Lung (tissue), 11 donors: ENCODE measurements at regions not wholly inside any gene's neighbourhood (a gene's known extent, or its start where the extent isn't known, plus 50 kb on each side); places are given as distances from the start of the nearest gene placed in this dataset.

ENCODE experiments used
- ATAC-seq: fragments of 200-7000 bp; cut with Tn5 transposase; one replicate; pipeline ENCODE4 v1.9.1; 2020; ENCODE audit warnings: moderate number of reproducible peaks; ENCODE audit not compliant: insufficient read depth, low FRiP score
- DNase-seq, 3 donors: peaks; one replicate each; pipeline ENCODE4 v3.0.0-alpha.2; 2013 to 2017
- H3K27ac ChIP-seq, 2 donors: one replicate each; pipeline ENCODE4 v1.5.1; 2013; ENCODE audit warnings: mild to moderate bottlenecking in 2 of 2, moderate library complexity in 2 of 2, control low read depth in 1 of 2, inconsistent platforms in 1 of 2, low read depth in 1 of 2, low read length in 1 of 2
- H3K27me3 ChIP-seq, 3 donors: one replicate each; pipeline ENCODE4 v1.5.1; 2013; ENCODE audit warnings: low read length in 2 of 3; ENCODE audit not compliant: control insufficient read depth in 3 of 3, insufficient read depth in 3 of 3
- H3K36me3 ChIP-seq, 4 donors: one replicate each; pipeline ENCODE4 v1.5.1; 2013; ENCODE audit warnings: low read length in 4 of 4, mild to moderate bottlenecking in 1 of 4, moderate library complexity in 1 of 4; ENCODE audit not compliant: control insufficient read depth in 4 of 4, insufficient read depth in 4 of 4
- H3K4me1 ChIP-seq, 5 donors: one replicate each; pipeline ENCODE4 v1.5.1; 2013; ENCODE audit warnings: low read length in 5 of 5, mild to moderate bottlenecking in 2 of 5, moderate library complexity in 1 of 5; ENCODE audit not compliant: control insufficient read depth in 5 of 5, insufficient read depth in 5 of 5
- H3K4me3 ChIP-seq: one replicate; pipeline ENCODE4 v1.5.1; 2013; ENCODE audit warnings: mild to moderate bottlenecking, control low read depth, moderate library complexity
- H3K9ac ChIP-seq, 2 donors: one replicate each; pipeline ENCODE4 v1.5.1; 2013; ENCODE audit warnings: low read length in 2 of 2, control low read depth in 1 of 2; ENCODE audit not compliant: insufficient read depth in 1 of 2
- H3K9me3 ChIP-seq, 4 donors: one replicate each; pipeline ENCODE4 v1.5.1; 2013; ENCODE audit warnings: low read length in 3 of 4, mild to moderate bottlenecking in 1 of 4, moderate library complexity in 1 of 4; ENCODE audit not compliant: control insufficient read depth in 4 of 4, insufficient read depth in 3 of 4
- WGBS, 2 donors: extraction: QIAGEN DNeasy Blood & Tissue Kit; methylation state at CpG; one replicate each; pipeline ENCODE4 v1.1.7; 2013; 5-methylcytosine and 5-hydroxymethylcytosine counted together
- TF ChIP-seq, protein P1 (sequence below): IDR thresholded peaks from 2 replicates; pipeline ENCODE4 v1.5.1; 2012; ENCODE audit warnings: mild to moderate bottlenecking; ENCODE audit errors: control extremely low read depth, extremely low read depth
- donor health status: control.
- donor health status: control.
- donor health status: Bipolar disorder and iron deficiency.
- donor health status: healthy.
- donor health status: DM: yes; HTN: yes; CAD: no.

DNA sequence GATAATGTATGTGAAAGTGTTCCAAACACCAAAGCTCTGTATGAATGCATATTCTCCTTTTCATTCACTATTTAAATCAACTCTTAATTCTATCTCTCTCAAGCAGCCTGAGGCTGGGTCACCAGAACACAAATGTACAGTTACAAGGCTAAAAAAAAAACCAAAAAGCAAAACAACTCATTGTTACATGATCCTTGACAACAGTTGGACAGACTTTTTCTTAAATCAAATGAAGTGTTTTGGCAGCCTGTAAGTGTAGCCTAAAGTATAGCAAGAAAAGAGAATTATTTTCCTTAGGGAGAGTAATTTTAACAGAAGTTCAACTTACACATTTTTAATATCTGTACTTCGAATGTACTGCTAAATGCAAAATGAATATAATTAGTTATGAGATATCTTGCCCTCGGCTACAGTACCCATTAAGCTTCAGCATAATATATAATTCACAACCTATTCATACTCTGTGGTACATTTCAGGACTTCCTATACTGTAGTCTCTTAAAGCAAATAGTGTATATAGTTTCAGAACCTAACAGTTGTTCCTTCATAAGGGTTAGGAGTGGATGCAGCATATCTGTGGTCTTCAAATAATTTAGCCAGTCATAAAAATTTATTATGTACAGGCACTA is 214.0 kb upstream of the BTG1 start:
- 91 to 96% methylated on average over 2 of the region's 2 CpGs for WGBS, 2 donors
- H3K4me3 ChIP-seq: no peak overlapping the region

DNA sequence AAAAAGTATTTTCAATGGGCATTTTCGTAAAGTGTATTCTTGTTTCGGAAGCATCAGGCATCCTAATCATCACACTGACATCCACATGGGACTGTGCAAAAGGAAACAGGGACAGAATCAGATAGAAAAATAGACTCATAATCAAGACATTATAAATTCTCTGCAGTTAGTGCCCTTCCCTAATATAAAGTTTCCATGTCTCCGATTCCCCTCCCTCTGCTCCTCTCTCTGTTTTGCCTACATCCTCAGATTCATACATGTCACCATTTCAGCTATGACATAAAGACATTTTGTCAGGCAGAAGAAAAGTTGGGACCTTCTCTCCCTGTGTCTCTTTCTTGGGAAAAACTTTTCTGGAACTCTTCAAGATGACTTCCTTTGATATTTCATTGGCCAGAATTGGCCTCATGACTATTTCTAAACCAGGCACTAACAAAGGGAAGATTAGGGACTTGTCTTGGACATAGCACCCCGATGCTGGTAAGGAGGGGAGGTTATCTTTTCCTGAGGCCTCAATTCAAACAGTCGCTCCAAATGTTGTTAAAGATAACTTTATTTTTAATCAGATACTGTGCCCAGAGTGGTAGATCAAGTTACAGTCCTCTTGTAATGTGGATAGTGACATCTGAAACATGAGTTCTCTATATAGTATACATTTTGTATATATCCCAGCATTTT is 212.1 kb upstream of the BTG1 start:
- H3K36me3 ChIP-seq: no peaks in the 10 kb centered on the region
- H3K4me3 ChIP-seq: no peak overlapping the region
- no peak overlapping the region for H3K27ac ChIP-seq
- no peak overlapping the region for H3K9ac ChIP-seq
- DNase-seq (no peak), ATAC-seq (no peak)
- H3K9me3 ChIP-seq: no peaks in the 10 kb centered on the region
- WGBS, 2 donors: 91 to 92% methylated on average over 5 of the region's 5 CpGs
- TF ChIP-seq, protein P1, sequence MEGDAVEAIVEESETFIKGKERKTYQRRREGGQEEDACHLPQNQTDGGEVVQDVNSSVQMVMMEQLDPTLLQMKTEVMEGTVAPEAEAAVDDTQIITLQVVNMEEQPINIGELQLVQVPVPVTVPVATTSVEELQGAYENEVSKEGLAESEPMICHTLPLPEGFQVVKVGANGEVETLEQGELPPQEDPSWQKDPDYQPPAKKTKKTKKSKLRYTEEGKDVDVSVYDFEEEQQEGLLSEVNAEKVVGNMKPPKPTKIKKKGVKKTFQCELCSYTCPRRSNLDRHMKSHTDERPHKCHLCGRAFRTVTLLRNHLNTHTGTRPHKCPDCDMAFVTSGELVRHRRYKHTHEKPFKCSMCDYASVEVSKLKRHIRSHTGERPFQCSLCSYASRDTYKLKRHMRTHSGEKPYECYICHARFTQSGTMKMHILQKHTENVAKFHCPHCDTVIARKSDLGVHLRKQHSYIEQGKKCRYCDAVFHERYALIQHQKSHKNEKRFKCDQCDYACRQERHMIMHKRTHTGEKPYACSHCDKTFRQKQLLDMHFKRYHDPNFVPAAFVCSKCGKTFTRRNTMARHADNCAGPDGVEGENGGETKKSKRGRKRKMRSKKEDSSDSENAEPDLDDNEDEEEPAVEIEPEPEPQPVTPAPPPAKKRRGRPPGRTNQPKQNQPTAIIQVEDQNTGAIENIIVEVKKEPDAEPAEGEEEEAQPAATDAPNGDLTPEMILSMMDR: no peak
- H3K27me3 ChIP-seq: no peaks in the 10 kb centered on the region
- H3K4me1 ChIP-seq: peaks cover 0 to 22% (median 2%) of the 10 kb centered on the region in 5 donors

More for the DNA sequence above, 214.0 kb upstream of the BTG1 start:
- ATAC-seq: no peak
- TF ChIP-seq, protein P1: no peak
- no peaks in the 10 kb centered on the region for H3K9me3 ChIP-seq
- peaks cover 1 to 35% (median 8%) of the 10 kb centered on the region in 5 donors for H3K4me1 ChIP-seq
- H3K9ac ChIP-seq: no peak overlapping the region
- peak in 2 of 3 donors; percentile 81 to 90 for DNase-seq
- H3K36me3 ChIP-seq: no peaks in the 10 kb centered on the region
- no peak overlapping the region for H3K27ac ChIP-seq
- H3K27me3 ChIP-seq: no peaks in the 10 kb centered on the region

DNA sequence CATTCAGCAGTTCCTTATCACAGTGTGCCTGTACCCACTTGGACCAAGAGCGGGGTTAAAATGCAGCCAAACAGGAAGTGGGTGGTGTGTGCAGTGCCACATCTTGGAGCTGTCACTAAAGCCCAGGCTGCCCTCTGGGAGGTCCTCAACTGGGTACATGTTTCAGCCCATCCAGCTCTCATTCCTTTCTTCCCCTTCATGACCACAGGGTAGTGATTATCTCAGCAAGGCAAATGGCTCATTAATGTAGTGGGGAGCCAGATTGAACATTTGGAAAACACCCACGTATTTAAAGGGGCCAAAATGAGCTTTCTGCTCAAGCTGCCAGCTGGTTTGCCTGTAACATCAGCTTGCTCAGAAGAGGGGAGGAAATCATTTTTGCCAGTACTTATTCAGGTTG is 210.8 kb upstream of the BTG1 start:
- Histone ChIP-seq H3K4me3 (no peak overlapping the region), H3K9me3 (no peaks in the 10 kb centered on the region), H3K27ac (no peak overlapping the region), H3K9ac (no peak overlapping the region), H3K4me1 (peaks cover 0 to 14% (median 2%) of the 10 kb centered on the region in 5 donors), H3K27me3 (no peaks in the 10 kb centered on the region), H3K36me3 (no peaks in the 10 kb centered on the region)
- peak; percentile 17 to 89 (median 73) for DNase-seq
- WGBS, 2 donors: 39 to 51% methylated on average over 2 of the region's 2 CpGs
- ATAC-seq: no peak
- TF ChIP-seq, protein P1: no peak
